Choroid plexus epithelial cell (primary cell): ENCODE measurements at regions not wholly inside any gene's neighbourhood (a gene's known extent, or its start where the extent isn't known, plus 50 kb on each side); places are given as distances from the start of the nearest gene placed in this dataset.
A peak's percentile ranks its signal among the peaks of the same experiment; 100 is the strongest.

Source experiments
- DNase-seq: peaks from one replicate; pipeline ENCODE4 v3.0.0-alpha.2; 2010; ENCODE audit warnings: low read depth
- H3K4me3 ChIP-seq: 2 replicates; pipeline ENCODE4 v1.5.1; 2011; ENCODE audit warnings: low read depth, mild to moderate bottlenecking, control low read depth, low read length, moderate library complexity
- CTCF ChIP-seq: conservative IDR thresholded peaks from 2 replicates; pipeline ENCODE4 v1.5.1; 2011; ENCODE audit warnings: low read depth, mild to moderate bottlenecking, control low read depth, inconsistent platforms, low read length, moderate library complexity

- DNase-seq: no peak
- no peak for TF ChIP-seq CTCF
- H3K4me3 ChIP-seq: no peak overlapping the region
Observed at GRCh38 chrX:15983034-15983433, 128.4 kb upstream of the AP1S2 start.

GRCh38 chrX:15977644-15978043, 123.0 kb upstream of the AP1S2 start:
- no peak overlapping the region for H3K4me3 ChIP-seq
- TF ChIP-seq CTCF: no peak
- DNase-seq: no peak

- no peak for DNase-seq
- no peak for TF ChIP-seq CTCF
- H3K4me3 ChIP-seq: no peak overlapping the region
Observed at GRCh38 chrX:15976396-15976795, 121.8 kb upstream of the AP1S2 start.

- no peak for TF ChIP-seq CTCF
- no peak overlapping the region for H3K4me3 ChIP-seq
- DNase-seq: no peak
Observed at GRCh38 chrX:15973946-15974345, 119.3 kb upstream of the AP1S2 start.

GRCh38 chrX:15973299-15973698, 118.7 kb upstream of the AP1S2 start:
- H3K4me3 ChIP-seq: no peak overlapping the region
- DNase-seq: peak; percentile 23
- TF ChIP-seq CTCF: peak; percentile 35

GRCh38 chrX:15971696-15972095, 117.1 kb upstream of the AP1S2 start:
- H3K4me3 ChIP-seq: no peak overlapping the region
- no peak for DNase-seq
- TF ChIP-seq CTCF: no peak

GRCh38 chrX:15963858-15964257, 109.2 kb upstream of the AP1S2 start:
- no peak for DNase-seq
- no peak for TF ChIP-seq CTCF
- H3K4me3 ChIP-seq: no peak overlapping the region
